ENCODE measurements at regions not wholly inside any gene's neighbourhood (a gene's known extent, or its start where the extent isn't known, plus 50 kb on each side); places are given as distances from the start of the nearest gene placed in this dataset.

DNA sequence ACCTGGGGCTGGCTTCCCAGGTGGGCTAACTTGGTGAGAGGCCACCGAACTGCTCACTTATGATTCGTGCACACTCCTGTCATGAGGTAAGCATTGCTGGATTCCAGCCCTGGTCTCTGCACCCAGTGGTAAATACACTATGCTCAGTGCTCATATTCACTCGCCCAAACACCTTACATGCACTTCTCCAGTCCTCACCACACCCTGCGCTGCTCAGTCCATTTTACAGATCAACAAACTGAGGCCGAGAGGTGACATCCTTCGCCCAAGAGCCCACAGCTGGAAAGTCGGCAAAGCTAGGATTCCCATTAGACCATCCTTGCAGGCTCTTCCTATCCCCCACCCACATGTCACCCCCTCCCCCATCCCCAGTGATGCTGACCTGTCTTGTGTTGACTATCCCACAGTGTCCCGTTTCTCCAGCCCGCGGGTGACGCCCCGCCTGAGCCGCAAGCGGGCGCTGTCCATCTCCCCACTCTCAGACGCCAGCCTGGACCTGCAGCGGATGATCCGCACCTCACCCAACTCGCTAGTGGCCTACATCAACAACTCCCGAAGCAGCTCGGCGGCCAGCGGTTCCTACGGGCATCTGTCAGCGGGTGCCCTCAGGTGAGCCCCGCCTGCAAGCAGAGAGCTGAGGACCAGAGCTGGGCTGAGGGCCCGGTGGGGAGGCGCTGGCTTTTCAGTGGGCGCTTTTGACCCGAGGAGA is 232.8 kb downstream of the GLI2 start:
- no peak for DNase-seq (ENCODE audit: low read depth in 1 of 2, low spot score in 1 of 2)

- DNase-seq (ENCODE audit: low read depth in 1 of 2, low spot score in 1 of 2) = no peak
These were observed 234.1 kb downstream of the GLI2 start for GRCh38 chr2:120969613-120970355.

- DNase-seq (ENCODE audit: low read depth in 1 of 2, low spot score in 1 of 2) = no peak
These were observed 236.2 kb downstream of the GLI2 start for GRCh38 chr2:120971866-120972265.

DNA sequence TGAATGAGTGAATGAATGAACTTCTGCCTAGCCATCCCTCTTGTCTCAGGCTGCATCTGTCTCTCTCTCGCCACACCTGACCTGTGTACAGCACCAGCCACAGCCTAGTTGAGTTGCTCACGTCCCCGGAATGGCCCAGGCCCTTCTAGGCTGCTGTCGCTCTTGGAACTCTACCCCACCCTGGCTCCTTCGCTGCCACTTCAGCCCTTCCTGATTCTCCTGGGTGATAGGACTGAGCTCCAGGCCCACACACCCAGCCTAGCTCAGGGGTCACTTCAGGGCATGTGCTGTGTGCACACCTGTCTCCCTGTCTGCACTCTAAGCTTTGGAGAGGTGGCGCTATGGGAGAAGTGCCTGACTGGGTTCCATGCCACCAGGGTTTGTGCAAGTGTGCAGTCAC is 236.6 kb downstream of the GLI2 start:
- DNase-seq (ENCODE audit: low read depth in 1 of 2, low spot score in 1 of 2) = no peak

GRCh38 chr2:120973196-120973595 is 237.5 kb downstream of the GLI2 start:
- no peak for DNase-seq (ENCODE audit: low read depth in 1 of 2, low spot score in 1 of 2)

- DNase-seq (ENCODE audit: low read depth in 1 of 2, low spot score in 1 of 2) = no peak
These were observed 239.3 kb downstream of the GLI2 start for GRCh38 chr2:120974950-120975349.

DNA sequence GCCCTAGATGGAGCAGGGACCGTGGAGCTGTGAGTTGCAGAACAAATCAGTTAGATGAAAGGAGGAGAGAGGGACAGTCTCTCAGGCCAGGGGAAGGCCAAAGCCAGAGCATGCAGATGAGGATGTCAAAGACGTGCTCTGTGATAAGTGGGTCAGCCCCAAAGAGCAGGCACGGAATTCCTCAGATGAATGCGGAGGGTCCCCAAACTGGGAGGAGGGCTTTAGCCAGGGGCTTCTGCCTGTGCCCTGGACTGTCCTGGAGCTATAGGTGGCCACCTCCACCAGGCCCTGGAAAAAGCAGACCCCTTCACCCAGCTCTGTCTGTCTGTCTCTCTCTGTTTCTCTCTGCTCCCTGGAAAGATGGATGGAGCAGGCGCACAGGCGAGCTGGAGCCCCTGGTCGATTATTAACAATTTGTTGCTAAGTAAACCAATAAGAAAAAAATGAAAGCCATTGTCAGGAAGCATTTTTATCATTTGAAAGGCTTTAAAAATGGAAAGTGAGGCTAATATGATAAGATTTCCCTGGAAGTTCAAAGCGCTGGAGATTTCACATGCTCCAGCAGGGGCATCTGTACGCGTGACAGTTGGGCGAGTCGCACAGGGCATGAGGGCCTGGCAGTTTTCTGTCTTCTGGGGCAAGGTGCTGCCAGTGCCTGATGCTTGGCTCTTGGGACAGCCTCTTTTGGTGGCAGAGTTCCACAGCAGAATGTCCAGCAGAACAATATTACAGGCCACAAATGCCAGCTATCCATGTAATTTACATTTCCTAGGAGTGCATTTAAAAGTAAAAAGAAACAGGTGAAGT is 241.0 kb downstream of the GLI2 start:
- DNase-seq (ENCODE audit: low read depth in 1 of 2, low spot score in 1 of 2) = no peak

GRCh38 chr2:120977582-120978358 is 242.1 kb downstream of the GLI2 start:
- DNase-seq (ENCODE audit: low read depth in 1 of 2, low spot score in 1 of 2) = no peak

- no peak for DNase-seq (ENCODE audit: low read depth in 1 of 2, low spot score in 1 of 2)
These were observed 242.8 kb downstream of the GLI2 start for GRCh38 chr2:120978359-120979050.

GRCh38 chr2:120979398-120979797 is 243.7 kb downstream of the GLI2 start:
- DNase-seq (ENCODE audit: low read depth in 1 of 2, low spot score in 1 of 2) = no peak

GRCh38 chr2:120979921-120980320 is 244.3 kb downstream of the GLI2 start:
- no peak for DNase-seq (ENCODE audit: low read depth in 1 of 2, low spot score in 1 of 2)

- DNase-seq (ENCODE audit: low read depth in 1 of 2, low spot score in 1 of 2) = no peak
These were observed 245.8 kb downstream of the GLI2 start for GRCh38 chr2:120981443-120981842.

- DNase-seq (ENCODE audit: low read depth in 1 of 2, low spot score in 1 of 2) = no peak
These were observed 246.9 kb downstream of the GLI2 start for GRCh38 chr2:120982598-120982997.

DNA sequence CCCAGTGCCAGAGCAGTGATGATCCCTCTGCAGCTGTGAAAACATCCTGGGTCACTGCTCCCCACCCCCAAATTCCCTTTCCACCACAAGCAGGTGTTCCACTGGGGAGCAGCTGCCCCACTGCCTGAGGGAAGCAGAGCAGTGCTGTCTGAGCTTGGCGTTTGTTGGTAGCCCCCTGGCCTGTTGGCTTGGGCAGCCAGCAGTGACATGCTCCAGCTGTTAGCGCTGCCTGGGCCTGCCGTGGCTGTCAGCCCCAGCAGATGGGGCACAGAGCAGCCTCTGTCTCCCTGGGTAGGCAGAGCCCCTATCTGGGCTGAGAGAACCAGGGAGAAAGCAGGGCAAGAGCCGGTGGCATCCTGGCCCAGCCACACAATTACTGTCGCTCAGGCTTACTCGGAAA is 247.7 kb downstream of the GLI2 start:
- no peak for DNase-seq (ENCODE audit: low read depth in 1 of 2, low spot score in 1 of 2)

DNA sequence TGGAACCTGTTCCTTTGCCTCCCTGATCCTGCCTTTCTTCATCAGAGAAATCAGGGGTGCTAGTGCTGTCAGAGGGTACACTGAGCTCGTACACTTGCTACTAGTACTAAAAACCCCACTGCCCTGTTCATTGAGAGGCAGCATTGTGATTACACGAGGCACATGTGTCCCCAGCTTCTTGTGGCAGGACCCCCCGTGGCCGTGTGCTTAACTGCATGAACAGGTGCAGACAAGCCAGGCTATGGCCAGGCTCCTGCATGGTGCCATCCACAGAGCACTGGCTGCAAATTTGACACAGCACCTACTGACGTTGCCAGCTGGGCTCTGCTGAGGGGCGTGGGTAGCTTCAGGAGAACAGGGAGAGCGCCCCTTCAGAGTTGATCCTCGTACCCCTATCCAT is 248.4 kb downstream of the GLI2 start:
- no peak for DNase-seq (ENCODE audit: low read depth in 1 of 2, low spot score in 1 of 2)

GRCh38 chr2:120984452-120985173 is 248.9 kb downstream of the GLI2 start:
- DNase-seq (ENCODE audit: low read depth in 1 of 2, low spot score in 1 of 2) = peak in 1 of 2 donors; percentile 0

- DNase-seq (ENCODE audit: low read depth in 1 of 2, low spot score in 1 of 2) = peak in 1 of 2 donors; percentile 1
These were observed 249.7 kb downstream of the GLI2 start for GRCh38 chr2:120985174-120985996.

DNA sequence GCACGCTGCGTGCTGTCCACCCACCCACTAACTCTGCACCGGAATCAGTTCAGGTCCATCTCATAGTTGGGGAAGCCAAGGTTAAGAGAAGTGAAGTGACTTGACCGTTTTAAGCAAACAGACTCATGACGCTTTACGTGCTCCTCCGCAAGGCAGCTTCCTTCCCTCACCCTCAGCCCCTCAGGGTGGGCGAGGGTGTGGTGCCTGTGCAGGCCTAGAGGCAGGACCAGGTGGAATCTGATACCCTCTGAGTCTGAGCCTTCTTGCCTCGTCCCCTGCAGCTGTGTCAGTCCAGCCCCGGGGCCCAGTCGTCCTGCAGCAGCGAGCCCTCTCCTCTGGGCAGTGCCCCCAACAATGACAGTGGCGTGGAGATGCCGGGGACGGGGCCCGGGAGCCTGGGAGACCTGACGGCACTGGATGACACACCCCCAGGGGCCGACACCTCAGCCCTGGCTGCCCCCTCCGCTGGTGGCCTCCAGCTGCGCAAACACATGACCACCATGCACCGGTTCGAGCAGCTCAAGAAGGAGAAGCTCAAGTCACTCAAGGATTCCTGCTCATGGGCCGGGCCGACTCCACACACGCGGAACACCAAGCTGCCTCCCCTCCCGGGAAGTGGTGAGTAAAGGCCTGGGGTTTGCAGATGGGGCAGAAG is 250.5 kb downstream of the GLI2 start:
- DNase-seq (ENCODE audit: low read depth in 1 of 2, low spot score in 1 of 2) = peak in 1 of 2 donors; percentile 2
